ENCODE measurements at regions not wholly inside any gene's neighbourhood (a gene's known extent, or its start where the extent isn't known, plus 50 kb on each side); places are given as distances from the start of the nearest gene placed in this dataset.
A peak's percentile ranks its signal among the peaks of the same experiment; 100 is the strongest.

DNA sequence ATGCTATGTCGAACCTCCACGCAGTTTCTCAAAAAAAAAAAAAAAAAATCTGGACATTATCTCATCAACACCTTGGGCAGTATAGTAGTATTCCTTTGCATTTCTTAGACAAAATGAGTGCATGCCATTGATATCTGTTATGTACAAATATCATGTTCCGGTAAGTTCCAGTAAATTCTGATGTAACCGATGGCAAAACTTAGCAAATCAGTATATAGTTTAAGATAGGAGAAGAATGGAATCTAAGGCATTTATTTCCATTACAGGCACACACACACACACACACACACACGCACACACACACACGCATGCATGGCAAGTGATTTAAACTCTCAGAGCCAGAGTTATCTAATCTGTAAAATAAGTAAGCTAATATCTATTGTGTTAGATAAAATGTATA lies 356.5 kb upstream of the TUSC1 start:
- TF ChIP-seq, protein P1, sequence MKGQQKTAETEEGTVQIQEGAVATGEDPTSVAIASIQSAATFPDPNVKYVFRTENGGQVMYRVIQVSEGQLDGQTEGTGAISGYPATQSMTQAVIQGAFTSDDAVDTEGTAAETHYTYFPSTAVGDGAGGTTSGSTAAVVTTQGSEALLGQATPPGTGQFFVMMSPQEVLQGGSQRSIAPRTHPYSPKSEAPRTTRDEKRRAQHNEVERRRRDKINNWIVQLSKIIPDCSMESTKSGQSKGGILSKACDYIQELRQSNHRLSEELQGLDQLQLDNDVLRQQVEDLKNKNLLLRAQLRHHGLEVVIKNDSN (IDR thresholded peaks at IDR 0.05) = no peak
- no peak for TF ChIP-seq RAD21 (IDR thresholded peaks at IDR 0.05; ENCODE audit: low read depth)

DNA sequence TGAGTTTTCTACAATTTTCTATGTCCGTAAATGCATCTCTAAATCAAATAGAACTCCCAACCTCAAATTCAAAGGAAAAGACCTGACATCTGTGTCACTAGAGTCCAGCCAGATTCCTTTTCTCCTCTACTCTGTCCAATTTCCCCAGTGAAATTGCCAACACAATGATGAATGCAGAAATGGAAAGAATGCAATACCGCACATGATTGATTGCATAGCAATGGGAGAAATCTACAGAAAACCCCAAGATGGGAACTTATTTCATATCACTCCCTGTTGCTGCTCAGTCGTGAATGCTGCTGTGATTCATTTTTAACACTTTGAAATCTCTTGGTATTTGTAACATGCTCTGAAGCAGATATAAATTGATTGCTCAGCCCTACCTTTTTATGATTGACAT lies 355.1 kb upstream of the TUSC1 start:
- TF ChIP-seq ZBTB7A (IDR thresholded peaks at IDR 0.05; ENCODE audit: low read depth) (no peak), TAF1 (IDR thresholded peaks at IDR 0.05; ENCODE audit: low read depth) (no peak), RAD21 (IDR thresholded peaks at IDR 0.05; ENCODE audit: low read depth) (no peak), FOXM1 (IDR thresholded peaks at IDR 0.05; ENCODE audit: borderline replicate concordance, low read depth) (peak; percentile 25; the same call in 1 of the 2 replicates), TEAD4 (IDR thresholded peaks at IDR 0.05) (peak; percentile 73), REST (IDR thresholded peaks at IDR 0.05; ENCODE audit: low read depth) (no peak), EGR1 (IDR thresholded peaks at IDR 0.05) (no peak), NFIC (IDR thresholded peaks at IDR 0.05) (0 out of 2 replicates have a peak, but pooled peaks have one; percentile 12), TCF12 (IDR thresholded peaks at IDR 0.05; ENCODE audit: low read depth) (0 out of 2 replicates have a peak, but pooled peaks have one; percentile 19), YY1 (IDR thresholded peaks at IDR 0.05; ENCODE audit: low read depth) (no peak), EP300 (IDR thresholded peaks at IDR 0.05; ENCODE audit: borderline replicate concordance) (peak; percentile 53), CEBPB (IDR thresholded peaks at IDR 0.05) (no peak)
- TF ChIP-seq, protein P1 (IDR thresholded peaks at IDR 0.05) = no peak

- TF ChIP-seq, protein P2, sequence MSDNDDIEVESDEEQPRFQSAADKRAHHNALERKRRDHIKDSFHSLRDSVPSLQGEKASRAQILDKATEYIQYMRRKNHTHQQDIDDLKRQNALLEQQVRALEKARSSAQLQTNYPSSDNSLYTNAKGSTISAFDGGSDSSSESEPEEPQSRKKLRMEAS (IDR thresholded peaks at IDR 0.05) = no peak
- no peak for TF ChIP-seq TAF1 (IDR thresholded peaks at IDR 0.05; ENCODE audit: low read depth)
- no peak for TF ChIP-seq RAD21 (IDR thresholded peaks at IDR 0.05; ENCODE audit: low read depth)
- no peak for TF ChIP-seq FOXM1 (IDR thresholded peaks at IDR 0.05; ENCODE audit: borderline replicate concordance, low read depth)
- TF ChIP-seq TCF12 (IDR thresholded peaks at IDR 0.05; ENCODE audit: low read depth) = no peak
- TF ChIP-seq REST (IDR thresholded peaks at IDR 0.05; ENCODE audit: low read depth) = no peak
Observed at GRCh38 chr9:26026423-26027100, 348.3 kb upstream of the TUSC1 start.

GRCh38 chr9:26013199-26013598 lies 335.0 kb upstream of the TUSC1 start:
- TF ChIP-seq TCF12 (IDR thresholded peaks at IDR 0.05; ENCODE audit: low read depth) = no peak
- no peak for TF ChIP-seq EGR1 (IDR thresholded peaks at IDR 0.05)
- no peak for TF ChIP-seq TEAD4 (IDR thresholded peaks at IDR 0.05)
- no peak for TF ChIP-seq YY1 (IDR thresholded peaks at IDR 0.05; ENCODE audit: low read depth)
- no peak for TF ChIP-seq FOXM1 (IDR thresholded peaks at IDR 0.05; ENCODE audit: borderline replicate concordance, low read depth)
- TF ChIP-seq ZBTB7A (IDR thresholded peaks at IDR 0.05; ENCODE audit: low read depth) = no peak

- TF ChIP-seq TAF1 (IDR thresholded peaks at IDR 0.05; ENCODE audit: low read depth) (no peak), REST (IDR thresholded peaks at IDR 0.05; ENCODE audit: low read depth) (no peak), YY1 (IDR thresholded peaks at IDR 0.05; ENCODE audit: low read depth) (no peak), CEBPB (IDR thresholded peaks at IDR 0.05) (no peak), NFIC (IDR thresholded peaks at IDR 0.05) (no peak), TEAD4 (IDR thresholded peaks at IDR 0.05) (no peak), FOXM1 (IDR thresholded peaks at IDR 0.05; ENCODE audit: borderline replicate concordance, low read depth) (no peak), CREB1 (IDR thresholded peaks at IDR 0.05; ENCODE audit: low read depth) (no peak), RAD21 (IDR thresholded peaks at IDR 0.05; ENCODE audit: low read depth) (no peak), ZBTB7A (IDR thresholded peaks at IDR 0.05; ENCODE audit: low read depth) (no peak), TCF12 (IDR thresholded peaks at IDR 0.05; ENCODE audit: low read depth) (no peak), EGR1 (IDR thresholded peaks at IDR 0.05) (no peak)
- TF ChIP-seq, protein P1 (IDR thresholded peaks at IDR 0.05) = no peak
- TF ChIP-seq, protein P2 (IDR thresholded peaks at IDR 0.05) = no peak
Observed at GRCh38 chr9:26012797-26013196, 334.6 kb upstream of the TUSC1 start.

Data from Ishikawa (cell line).